HEK293T (cell line): ENCODE measurements at regions not wholly inside any gene's neighbourhood (a gene's known extent, or its start where the extent isn't known, plus 50 kb on each side); places are given as distances from the start of the nearest gene placed in this dataset.

Source experiments
- ARNT ChIP-seq: fragments of 450-650 bp; IDR thresholded peaks from 2 replicates; pipeline ENCODE4 v1.6.1; 2017; ENCODE audit warnings: mild to moderate bottlenecking
- BHLHE40 ChIP-seq: fragments of 450-650 bp; IDR thresholded peaks from 2 replicates; pipeline ENCODE4 v1.6.1; 2016; ENCODE audit warnings: mild to moderate bottlenecking, moderate library complexity, borderline replicate concordance
- ELF4 ChIP-seq: fragments of 450-650 bp; IDR thresholded peaks from 2 replicates; pipeline ENCODE4 v1.6.1; 2017; ENCODE audit warnings: antibody characterized with exemption
- FOXA1 ChIP-seq: fragments of 450-650 bp; IDR thresholded peaks from 2 replicates; pipeline ENCODE4 v1.6.1; 2016; ENCODE audit warnings: mild to moderate bottlenecking
- FOXK2 ChIP-seq: fragments of 450-650 bp; IDR thresholded peaks from 2 replicates; pipeline ENCODE4 v1.6.1; 2016; ENCODE audit warnings: mild to moderate bottlenecking
- HDGF ChIP-seq: fragments of 450-650 bp; IDR thresholded peaks from 2 replicates; pipeline ENCODE4 v1.6.1; 2017; ENCODE audit warnings: antibody characterized with exemption, borderline replicate concordance
- L3MBTL2 ChIP-seq: fragments of 450-650 bp; conservative IDR thresholded peaks from 2 replicates; pipeline ENCODE4 v1.6.1; 2016; ENCODE audit warnings: mild to moderate bottlenecking
- LEF1 ChIP-seq: fragments of 450-650 bp; IDR thresholded peaks from 2 replicates; pipeline ENCODE4 v1.6.1; 2017; ENCODE audit warnings: mild to moderate bottlenecking, borderline replicate concordance
- NFRKB ChIP-seq: fragments of 450-650 bp; IDR thresholded peaks from 2 replicates; pipeline ENCODE4 v1.6.1; 2016; ENCODE audit warnings: mild to moderate bottlenecking, moderate library complexity
- SP1 ChIP-seq: fragments of 450-650 bp; IDR thresholded peaks from 2 replicates; pipeline ENCODE4 v1.6.1; 2017
- SUZ12 ChIP-seq: fragments of 450-650 bp; IDR thresholded peaks from 2 replicates; pipeline ENCODE4 v1.6.1; 2016; ENCODE audit warnings: mild to moderate bottlenecking
- ZNF384 ChIP-seq: fragments of 450-650 bp; IDR thresholded peaks from 2 replicates; pipeline ENCODE4 v1.6.1; 2016

DNA sequence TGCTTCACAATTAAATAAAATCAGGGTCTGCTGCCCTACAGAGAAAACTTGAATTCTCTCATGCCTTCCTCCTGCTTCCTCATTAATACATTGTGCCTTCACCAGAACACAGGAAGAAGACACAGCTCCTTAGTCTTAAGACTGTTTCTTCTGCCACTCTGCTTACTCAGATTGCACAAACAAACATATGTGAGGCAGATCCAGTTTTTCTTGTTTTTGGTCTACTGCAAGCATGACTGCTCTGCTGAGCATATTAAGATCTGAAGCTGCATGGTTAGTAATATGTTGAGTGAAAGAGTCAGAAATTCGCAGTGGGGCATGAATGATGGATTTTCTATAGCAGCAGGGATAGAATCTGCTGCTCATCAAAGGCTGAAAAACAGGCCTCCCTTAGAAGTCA lies 321.1 kb upstream of the STXBP6 start:
- TF ChIP-seq FOXA1: no peak
- TF ChIP-seq BHLHE40: no peak
- no peak for TF ChIP-seq SP1
- TF ChIP-seq SUZ12: no peak
- TF ChIP-seq HDGF: no peak
- TF ChIP-seq L3MBTL2: no peak
- TF ChIP-seq FOXK2: no peak
- TF ChIP-seq ZNF384: no peak
- no peak for TF ChIP-seq ARNT
- TF ChIP-seq ELF4: no peak
- TF ChIP-seq NFRKB: no peak
- no peak for TF ChIP-seq LEF1
